Prostate gland (tissue), 2 donors: ENCODE measurements at regions not wholly inside any gene's neighbourhood (a gene's known extent, or its start where the extent isn't known, plus 50 kb on each side); places are given as distances from the start of the nearest gene placed in this dataset.

Experiments
- DNase-seq: peaks from one replicate; pipeline ENCODE4 v3.0.0-alpha.2; 2019; ENCODE audit warnings: low spot score
- H3K27ac ChIP-seq, 2 donors: fragments of 200-600 bp; sonication (generic); 2 replicates each; pipeline ENCODE4 v1.5.1; 2017 to 2019
- H3K27me3 ChIP-seq: fragments of 200-600 bp; sonication (generic); replicated peaks from 2 replicates; pipeline ENCODE4 v1.5.1; 2019; ENCODE audit not compliant: insufficient read depth
- H3K36me3 ChIP-seq, 2 donors: fragments of 200-600 bp; sonication (generic); 1 replicate in 1 of 2; 2 replicates in 1 of 2; pipeline versions ENCODE4 v1.5.1 to v1.8.1; 2017 to 2019
- H3K4me1 ChIP-seq: fragments of 200-600 bp; sonication (generic); replicated peaks from 2 replicates; pipeline ENCODE4 v1.5.1; 2019
- H3K4me3 ChIP-seq, 2 donors: fragments of 200-600 bp; sonication (generic); 2 replicates each; pipeline ENCODE4 v1.5.1; 2017 to 2019
- H3K9me3 ChIP-seq: fragments of 200-600 bp; sonication (generic); 2 replicates; pipeline ENCODE4 v1.5.1; 2017
- CTCF ChIP-seq, 4 experiments: fragments of 200-600 bp in 2 of 4; fragments of 450-650 bp in 2 of 4; sonication (generic) in 2 of 4; IDR thresholded peaks; 1 replicate in 3 of 4; 2 replicates in 1 of 4; pipeline ENCODE4 v1.5.1; 2016 to 2019; ENCODE audit warnings: antibody characterized with exemption in 4 of 4, mild to moderate bottlenecking in 2 of 4, moderate library complexity in 2 of 4
- POLR2A ChIP-seq: fragments of 450-650 bp; IDR thresholded peaks from one replicate; pipeline ENCODE4 v1.6.1; 2016; ENCODE audit warnings: antibody characterized with exemption, mild to moderate bottlenecking
- POLR2AphosphoS5 ChIP-seq: sonication (generic); formaldehyde crosslinking; IDR thresholded peaks from one replicate; pipeline ENCODE4 v1.6.1; 2017; ENCODE audit warnings: antibody characterized with exemption
- WGBS: methylation state at CpG from one replicate; pipeline ENCODE4 v1.1.5; 2018; 5-methylcytosine and 5-hydroxymethylcytosine counted together
- intact Hi-C: fragments of 100-400 bp; cut with DNase I; formaldehyde crosslinking; loops from one replicate; pipeline ENCODE4 v1.14.2; 2022

GRCh38 chr4:84264652-84265051, 234.4 kb downstream of the NKX6-1 start:
- DNase-seq, result no peak
- intact Hi-C loops, result no loop called here
- no peaks in the 10 kb centered on the region for H3K27me3 ChIP-seq
- H3K9me3 ChIP-seq, result no peaks in the 10 kb centered on the region
- no peaks in the 10 kb centered on the region for H3K36me3 ChIP-seq
- H3K27ac ChIP-seq, result no peak overlapping the region
- H3K4me1 ChIP-seq, result no peaks in the 10 kb centered on the region
- no peak overlapping the region for H3K4me3 ChIP-seq
- TF ChIP-seq POLR2AphosphoS5 (no peak), CTCF (IDR thresholded peaks at IDR 0.05) (no peak), POLR2A (no peak)

DNA sequence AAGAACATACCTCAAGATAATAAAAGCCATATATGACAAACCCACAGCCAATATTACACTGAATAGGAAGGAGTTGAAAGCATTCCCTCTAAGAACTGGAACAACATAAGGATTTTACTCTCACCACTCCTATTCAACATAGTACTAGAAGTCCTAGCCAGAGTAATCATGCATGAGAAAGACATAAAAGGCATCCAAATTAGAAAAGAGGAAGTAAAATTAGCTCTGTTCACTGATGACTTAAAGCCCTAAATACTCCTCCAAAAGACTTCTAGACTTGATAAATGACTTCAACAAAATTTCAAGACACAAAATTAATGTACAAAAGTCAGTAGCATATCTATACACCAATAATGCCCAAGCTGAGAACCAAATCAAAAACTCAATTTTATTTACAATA, 235.7 kb downstream of the NKX6-1 start:
- Histone ChIP-seq H3K27ac (no peak overlapping the region), H3K4me1 (no peaks in the 10 kb centered on the region), H3K9me3 (no peaks in the 10 kb centered on the region), H3K4me3 (no peak overlapping the region), H3K27me3 (no peaks in the 10 kb centered on the region), H3K36me3 (no peaks in the 10 kb centered on the region)
- no peak for TF ChIP-seq POLR2A
- TF ChIP-seq POLR2AphosphoS5, result no peak
- no peak for TF ChIP-seq CTCF (IDR thresholded peaks at IDR 0.05)
- no peak for DNase-seq
- intact Hi-C loops, result no loop called here

GRCh38 chr4:84260495-84260894, 238.6 kb downstream of the NKX6-1 start:
- H3K27me3 ChIP-seq, result no peaks in the 10 kb centered on the region
- no peaks in the 10 kb centered on the region for H3K4me1 ChIP-seq
- no peak overlapping the region for H3K4me3 ChIP-seq
- no peaks in the 10 kb centered on the region for H3K9me3 ChIP-seq
- H3K36me3 ChIP-seq, result no peaks in the 10 kb centered on the region
- intact Hi-C loops, result no loop called here
- DNase-seq, result no peak
- H3K27ac ChIP-seq, result no peak overlapping the region
- no peak for TF ChIP-seq POLR2AphosphoS5
- TF ChIP-seq CTCF (IDR thresholded peaks at IDR 0.05), result no peak
- no peak for TF ChIP-seq POLR2A

DNA sequence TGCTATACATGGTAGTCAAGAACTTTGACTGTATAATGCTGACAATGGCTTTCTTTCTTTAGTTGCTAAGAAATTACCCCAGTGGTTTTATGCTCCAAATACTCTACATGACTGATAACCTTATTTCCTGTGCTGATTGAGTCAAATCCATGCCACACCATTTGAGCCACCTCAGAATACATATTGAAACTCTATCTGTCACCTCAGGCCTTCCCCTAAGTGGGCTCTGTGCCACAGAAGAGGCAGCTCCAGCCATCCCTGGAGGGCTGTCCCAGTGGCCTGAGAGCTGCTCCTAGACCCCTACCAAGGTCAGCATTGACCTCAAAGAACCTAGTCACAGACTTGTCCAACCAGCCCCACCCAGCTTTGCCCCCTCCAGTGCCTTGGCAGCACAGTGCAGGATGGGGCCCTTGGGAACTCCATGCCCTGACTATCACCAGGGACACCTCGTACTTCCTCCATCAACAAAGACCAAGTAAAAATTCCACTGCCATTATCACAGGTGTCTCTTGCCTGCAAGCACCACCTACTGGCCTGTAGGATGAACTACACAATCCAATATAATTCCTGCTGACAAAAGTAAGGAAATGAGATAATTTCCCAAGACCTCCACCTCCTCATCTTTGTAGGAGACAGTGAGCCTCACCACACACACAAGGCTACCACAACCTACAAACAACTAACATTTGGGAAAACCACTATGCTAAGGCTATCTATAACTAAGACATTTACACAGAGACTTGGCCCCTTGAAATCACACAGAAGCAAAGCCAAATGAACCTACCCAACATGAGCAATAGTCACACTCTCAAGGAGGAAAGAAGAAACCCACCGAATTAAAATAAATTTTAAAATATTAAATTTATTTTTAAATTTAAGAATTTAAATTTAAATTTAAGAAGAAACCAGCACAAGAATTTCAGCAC, 239.9 kb downstream of the NKX6-1 start:
- H3K4me1 ChIP-seq, result no peaks in the 10 kb centered on the region
- no peaks in the 10 kb centered on the region for H3K9me3 ChIP-seq
- DNase-seq, result no peak
- H3K27me3 ChIP-seq, result no peaks in the 10 kb centered on the region
- no peak for TF ChIP-seq POLR2A
- peak in 3 of 4 experiments; percentile 7 to 38 (median 12) for TF ChIP-seq CTCF (IDR thresholded peaks at IDR 0.05)
- TF ChIP-seq POLR2AphosphoS5, result no peak
- H3K27ac ChIP-seq, result no peak overlapping the region
- intact Hi-C loops, result no loop called here
- H3K36me3 ChIP-seq, result no peaks in the 10 kb centered on the region
- no peak overlapping the region for H3K4me3 ChIP-seq
- WGBS, result 52% methylated on average over 2 of the region's 2 CpGs

- intact Hi-C loops, result no loop called here
- no peaks in the 10 kb centered on the region for H3K4me1 ChIP-seq
- H3K27me3 ChIP-seq, result no peaks in the 10 kb centered on the region
- 83% methylated on average over 2 of the region's 2 CpGs for WGBS
- H3K36me3 ChIP-seq, result no peaks in the 10 kb centered on the region
- H3K9me3 ChIP-seq, result no peaks in the 10 kb centered on the region
- H3K4me3 ChIP-seq, result no peak overlapping the region
- no peak for TF ChIP-seq POLR2AphosphoS5
- TF ChIP-seq CTCF (IDR thresholded peaks at IDR 0.05), result no peak
- TF ChIP-seq POLR2A, result no peak
- DNase-seq, result no peak
- no peak overlapping the region for H3K27ac ChIP-seq
Observed at GRCh38 chr4:84254537-84254936, 244.6 kb downstream of the NKX6-1 start.
